MCF 10A (cell line): ENCODE measurements at regions not wholly inside any gene's neighbourhood (a gene's known extent, or its start where the extent isn't known, plus 50 kb on each side); places are given as distances from the start of the nearest gene placed in this dataset.

Experiments
- BruUV-seq: library from RNA; stranded (reverse); fragments of 400-500 nt; replicated peaks from 2 replicates; lab custom pipeline; 2021; lab: Mats Ljungman, UMichigan
- CTCF ChIA-PET: fragments of 300-600 bp; sonication (Branson Sonifier 250); formaldehyde crosslinking; extraction: SDS; loops from one replicate; lab custom pipeline; 2021; ENCODE audit warnings: antibody characterized with exemption, inconsistent platforms; lab: Yijun Ruan, JAX
- POLR2A ChIA-PET: fragments of 300-600, 350-650 bp; sonication (Branson Sonifier 250); formaldehyde crosslinking; extraction: SDS; loops from one replicate; lab custom pipeline; 2020; ENCODE audit warnings: antibody characterized with exemption, inconsistent platforms; lab: Yijun Ruan, JAX
- DNase-seq: peaks from one replicate; pipeline ENCODE4 v3.0.0-alpha.2; 2018; ENCODE audit not compliant: unreplicated experiment
- H3K27ac Mint-ChIP-seq: one replicate; pipeline ENCODE4 v1.8.0; 2022; ENCODE audit warnings: mild to moderate bottlenecking, low read depth, mixed read lengths; ENCODE audit not compliant: unreplicated experiment
- H3K27me3 Mint-ChIP-seq: one replicate; pipeline ENCODE4 v1.8.0; 2022; ENCODE audit warnings: mixed read lengths; ENCODE audit not compliant: insufficient read depth, unreplicated experiment
- H3K36me3 Mint-ChIP-seq: one replicate; pipeline ENCODE4 v1.8.0; 2022; ENCODE audit warnings: mild to moderate bottlenecking, moderate library complexity, mixed read lengths; ENCODE audit not compliant: insufficient read depth, unreplicated experiment
- H3K4me1 Mint-ChIP-seq: one replicate; pipeline ENCODE4 v1.8.0; 2022; ENCODE audit warnings: mixed read lengths; ENCODE audit not compliant: insufficient read depth, unreplicated experiment
- H3K4me3 Mint-ChIP-seq: one replicate; pipeline ENCODE4 v1.8.0; 2022; ENCODE audit warnings: mild to moderate bottlenecking, moderate library complexity, mixed read lengths; ENCODE audit not compliant: unreplicated experiment
- H3K9me3 Mint-ChIP-seq: one replicate; pipeline ENCODE4 v1.8.0; 2022; ENCODE audit warnings: mixed read lengths; ENCODE audit not compliant: unreplicated experiment
- intact Hi-C: fragments of 100-400 bp; cut with micrococcal nuclease; formaldehyde crosslinking; loops from 2 replicates; pipeline ENCODE4 v1.14.1; 2022
- TF ChIP-seq, protein P1 (sequence below): fragments of 200-600 bp; IDR thresholded peaks from one replicate; pipeline ENCODE4 v1.8.0; 2022; ENCODE audit warnings: antibody characterized with exemption, mild to moderate bottlenecking; ENCODE audit not compliant: unreplicated experiment

DNA sequence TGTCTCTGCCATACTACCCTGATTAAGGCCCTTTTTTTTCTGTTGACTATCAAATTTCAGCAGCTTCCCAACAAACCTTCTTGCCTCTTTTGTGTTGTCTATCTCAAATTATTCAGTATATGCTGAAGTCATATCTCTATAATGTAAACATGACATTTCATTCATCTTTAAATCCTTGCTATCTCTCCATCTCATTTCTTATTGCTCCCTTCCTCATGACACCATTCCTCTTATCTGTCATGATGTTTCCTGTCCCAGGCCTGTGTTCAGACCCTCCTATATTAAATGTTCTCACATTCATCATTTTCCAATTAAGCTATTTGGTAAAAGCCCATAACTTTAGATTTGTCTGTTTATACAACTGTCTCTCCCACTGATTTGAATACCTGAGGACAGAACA lies 482.6 kb downstream of the EPM2A start:
- POLR2A ChIA-PET: interaction anchor here (1.0 kb wide), 1 partner anchor 8 kb away, joined by 3 read pairs; no protein-coding TSS in a partner anchor
- H3K36me3 Mint-ChIP-seq: no peaks in the 10 kb centered on the region
- DNase-seq: no peak
- H3K27ac Mint-ChIP-seq: no peak overlapping the region
- TF ChIP-seq, protein P1, sequence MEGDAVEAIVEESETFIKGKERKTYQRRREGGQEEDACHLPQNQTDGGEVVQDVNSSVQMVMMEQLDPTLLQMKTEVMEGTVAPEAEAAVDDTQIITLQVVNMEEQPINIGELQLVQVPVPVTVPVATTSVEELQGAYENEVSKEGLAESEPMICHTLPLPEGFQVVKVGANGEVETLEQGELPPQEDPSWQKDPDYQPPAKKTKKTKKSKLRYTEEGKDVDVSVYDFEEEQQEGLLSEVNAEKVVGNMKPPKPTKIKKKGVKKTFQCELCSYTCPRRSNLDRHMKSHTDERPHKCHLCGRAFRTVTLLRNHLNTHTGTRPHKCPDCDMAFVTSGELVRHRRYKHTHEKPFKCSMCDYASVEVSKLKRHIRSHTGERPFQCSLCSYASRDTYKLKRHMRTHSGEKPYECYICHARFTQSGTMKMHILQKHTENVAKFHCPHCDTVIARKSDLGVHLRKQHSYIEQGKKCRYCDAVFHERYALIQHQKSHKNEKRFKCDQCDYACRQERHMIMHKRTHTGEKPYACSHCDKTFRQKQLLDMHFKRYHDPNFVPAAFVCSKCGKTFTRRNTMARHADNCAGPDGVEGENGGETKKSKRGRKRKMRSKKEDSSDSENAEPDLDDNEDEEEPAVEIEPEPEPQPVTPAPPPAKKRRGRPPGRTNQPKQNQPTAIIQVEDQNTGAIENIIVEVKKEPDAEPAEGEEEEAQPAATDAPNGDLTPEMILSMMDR: no peak
- intact Hi-C loops: no loop called here
- BruUV-seq: no TSS peak
- H3K27me3 Mint-ChIP-seq: no peaks in the 10 kb centered on the region
- no peak overlapping the region for H3K4me3 Mint-ChIP-seq
- peaks cover under 1% of the 10 kb centered on the region for H3K4me1 Mint-ChIP-seq
- H3K9me3 Mint-ChIP-seq: no peaks in the 10 kb centered on the region
- CTCF ChIA-PET: interaction anchor here (1.0 to 1.1 kb wide), 2 partner anchors 12 to 18 kb away, joined by 3 to 5 read pairs; no protein-coding TSS in a partner anchor

DNA sequence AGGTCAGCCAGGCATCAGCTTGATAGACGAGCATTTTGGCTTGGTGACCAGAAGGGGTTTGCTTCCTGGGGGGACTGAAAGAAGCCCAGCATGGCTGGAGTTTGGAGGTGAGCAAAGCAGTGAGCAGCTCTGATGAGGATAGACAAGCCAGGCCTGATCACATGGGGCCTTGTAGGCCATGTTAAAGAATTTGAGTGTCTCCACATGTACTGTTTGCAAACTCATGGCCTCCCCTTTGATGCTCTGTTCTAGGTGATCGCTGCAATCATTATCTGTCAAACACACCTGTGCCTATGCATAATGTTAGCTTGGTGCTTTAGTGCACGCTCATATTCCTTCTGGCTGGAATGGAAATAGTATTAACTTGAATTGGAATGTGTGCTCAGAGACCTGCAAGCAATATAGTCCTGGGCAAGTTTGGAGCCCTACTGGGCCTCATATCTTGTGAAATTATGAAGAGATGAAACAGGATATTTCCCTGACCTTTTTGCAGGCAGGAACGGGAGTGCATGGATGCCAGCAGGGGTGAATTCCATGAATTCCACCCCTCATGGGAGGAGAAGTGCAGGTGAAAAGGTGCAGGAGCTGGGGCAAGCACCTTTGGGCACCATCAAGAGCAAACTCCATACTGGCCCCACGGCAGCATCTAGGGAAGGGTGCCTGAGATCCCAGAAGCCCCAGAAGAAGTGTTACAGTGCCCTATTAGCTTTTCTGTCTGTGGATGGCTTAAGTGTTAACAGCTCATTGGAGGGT lies 480.5 kb downstream of the EPM2A start:
- Mint-ChIP-seq H3K27me3 (no peaks in the 10 kb centered on the region), H3K4me1 (no peaks in the 10 kb centered on the region), H3K36me3 (no peaks in the 10 kb centered on the region), H3K9me3 (no peaks in the 10 kb centered on the region), H3K27ac (no peak overlapping the region), H3K4me3 (no peak overlapping the region)
- intact Hi-C loops: no loop called here
- POLR2A ChIA-PET: no interaction called here
- no peak for DNase-seq
- BruUV-seq: no TSS peak
- CTCF ChIA-PET: interaction anchor here (0.7 kb wide), 1 partner anchor 352 kb away, joined by 3 read pairs; no protein-coding TSS in a partner anchor
- TF ChIP-seq, protein P1: no peak

DNA sequence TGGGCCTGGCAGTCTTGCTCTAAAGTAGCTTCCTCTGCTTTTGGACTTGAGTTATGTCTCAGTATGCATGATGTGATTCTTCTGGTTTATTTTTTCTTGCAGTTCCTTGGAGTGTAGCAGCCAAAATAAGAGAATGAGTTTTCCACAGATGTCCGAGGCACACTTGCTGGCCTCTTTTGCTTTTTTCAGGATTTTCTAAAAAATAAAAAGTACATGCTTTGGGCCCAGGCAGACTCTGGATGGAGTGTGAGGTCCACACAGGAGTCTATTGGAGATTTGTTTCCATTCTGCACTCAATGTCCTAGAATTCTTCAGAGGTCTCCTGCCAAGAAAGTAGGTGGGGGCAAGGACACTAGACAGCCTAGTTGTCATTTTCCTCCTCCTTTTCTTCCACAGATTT lies 477.6 kb downstream of the EPM2A start:
- no peaks in the 10 kb centered on the region for H3K27me3 Mint-ChIP-seq
- H3K27ac Mint-ChIP-seq: no peak overlapping the region
- DNase-seq: no peak
- no peaks in the 10 kb centered on the region for H3K36me3 Mint-ChIP-seq
- ChIA-PET POLR2A (interaction anchor here (0.6 kb wide), 1 partner anchor 13 kb away, joined by 3 read pairs; no protein-coding TSS in a partner anchor), CTCF (interaction anchor here (1.0 kb wide), 1 partner anchor 16 kb away, joined by 3 read pairs; no protein-coding TSS in a partner anchor)
- H3K4me3 Mint-ChIP-seq: no peak overlapping the region
- BruUV-seq: no TSS peak
- no peaks in the 10 kb centered on the region for H3K4me1 Mint-ChIP-seq
- intact Hi-C loops: no loop called here
- TF ChIP-seq, protein P1: no peak
- H3K9me3 Mint-ChIP-seq: no peaks in the 10 kb centered on the region

DNA sequence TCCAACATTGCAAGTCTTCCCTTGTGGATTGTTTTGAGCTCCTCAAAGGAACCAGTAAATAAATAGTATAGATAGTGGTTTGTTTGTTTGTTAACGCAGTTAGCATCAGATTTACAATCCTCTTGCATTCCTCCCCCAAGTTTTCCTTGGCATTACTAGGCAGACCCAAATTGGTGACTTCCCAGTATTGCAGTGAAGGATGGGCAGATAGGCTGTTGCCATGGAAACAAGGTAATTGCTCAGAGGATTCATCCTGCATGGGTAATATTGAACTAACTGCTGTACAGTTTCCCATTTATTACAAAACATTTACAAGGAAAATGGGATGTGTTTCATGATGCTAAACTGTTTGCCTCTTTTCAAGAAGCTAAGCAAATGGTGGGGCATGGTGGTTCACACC lies 477.2 kb downstream of the EPM2A start:
- CTCF ChIA-PET: interaction anchor here (1.0 kb wide), 1 partner anchor 16 kb away, joined by 3 read pairs; no protein-coding TSS in a partner anchor
- no TSS peak for BruUV-seq
- DNase-seq: no peak
- intact Hi-C loops: no loop called here
- TF ChIP-seq, protein P1: no peak
- POLR2A ChIA-PET: interaction anchor here (0.6 to 1.0 kb wide), 2 partner anchors 10 to 12 kb away, joined by 3 read pairs; no protein-coding TSS in a partner anchor
- Mint-ChIP-seq H3K27ac (no peak overlapping the region), H3K4me1 (no peaks in the 10 kb centered on the region), H3K27me3 (no peaks in the 10 kb centered on the region), H3K4me3 (no peak overlapping the region), H3K9me3 (no peaks in the 10 kb centered on the region), H3K36me3 (no peaks in the 10 kb centered on the region)
